EH (cell line): ENCODE measurements at regions not wholly inside any gene's neighbourhood (a gene's known extent, or its start where the extent isn't known, plus 50 kb on each side); places are given as distances from the start of the nearest gene placed in this dataset.

ENCODE experiments used
- DNase-seq: peaks from one replicate; pipeline ENCODE4 v3.0.0-alpha.2; 2015; ENCODE audit warnings: low read depth

- DNase-seq = no peak
Observed at GRCh38 chr2:146477383-146477782, 1367.4 kb upstream of the ACVR2A start.

- no peak for DNase-seq
Observed at GRCh38 chr2:146468578-146468977, 1376.3 kb upstream of the ACVR2A start.

- no peak for DNase-seq
Observed at GRCh38 chr2:146467425-146467824, 1377.4 kb upstream of the ACVR2A start.

GRCh38 chr2:146465460-146465859 lies 1379.4 kb upstream of the ACVR2A start:
- no peak for DNase-seq

- no peak for DNase-seq
Observed at GRCh38 chr2:146461068-146461467, 1383.8 kb upstream of the ACVR2A start.

- no peak for DNase-seq
Observed at GRCh38 chr2:146458585-146458984, 1386.2 kb upstream of the ACVR2A start.

GRCh38 chr2:146457221-146457620 lies 1387.6 kb upstream of the ACVR2A start:
- DNase-seq = peak; percentile 49

GRCh38 chr2:146455325-146455724 lies 1389.5 kb upstream of the ACVR2A start:
- DNase-seq = no peak

- DNase-seq = no peak
Observed at GRCh38 chr2:146451972-146452371, 1392.9 kb upstream of the ACVR2A start.

GRCh38 chr2:146450131-146450530 lies 1394.7 kb upstream of the ACVR2A start:
- DNase-seq = no peak

- DNase-seq = no peak
Observed at GRCh38 chr2:146444987-146445386, 1399.8 kb upstream of the ACVR2A start.

GRCh38 chr2:146444085-146444484 lies 1400.7 kb upstream of the ACVR2A start:
- no peak for DNase-seq

GRCh38 chr2:146438246-146438645 lies 1406.6 kb upstream of the ACVR2A start:
- no peak for DNase-seq

GRCh38 chr2:146437712-146438111 lies 1407.1 kb upstream of the ACVR2A start:
- no peak for DNase-seq

- no peak for DNase-seq
Observed at GRCh38 chr2:146433116-146433875, 1411.5 kb upstream of the ACVR2A start.

GRCh38 chr2:146429366-146429765 lies 1415.5 kb upstream of the ACVR2A start:
- no peak for DNase-seq

- DNase-seq = no peak
Observed at GRCh38 chr2:146417942-146418341, 1426.9 kb upstream of the ACVR2A start.

- no peak for DNase-seq
Observed at GRCh38 chr2:146415291-146415690, 1429.5 kb upstream of the ACVR2A start.

- DNase-seq = no peak
Observed at GRCh38 chr2:146414456-146414855, 1430.4 kb upstream of the ACVR2A start.

- DNase-seq = no peak
Observed at GRCh38 chr2:146413086-146413610, 1431.7 kb upstream of the ACVR2A start.

- DNase-seq = no peak
Observed at GRCh38 chr2:146412625-146413024, 1432.2 kb upstream of the ACVR2A start.

GRCh38 chr2:146405402-146406309 lies 1439.2 kb upstream of the ACVR2A start:
- DNase-seq = peak; percentile 12
